ENCODE measurements at regions not wholly inside any gene's neighbourhood (a gene's known extent, or its start where the extent isn't known, plus 50 kb on each side); places are given as distances from the start of the nearest gene placed in this dataset.

GRCh38 chr12:98389593-98389992, 125.8 kb upstream of the TMPO start:
- H3K4me3 ChIP-seq (ENCODE audit: low read length) = no peak overlapping the region
- TF ChIP-seq CTCF (conservative IDR thresholded peaks at IDR 0.05; ENCODE audit: low read length) = no peak
- no peak for DNase-seq (ENCODE audit: low read depth)

GRCh38 chr12:98397323-98398105, 117.9 kb upstream of the TMPO start:
- TF ChIP-seq CTCF (conservative IDR thresholded peaks at IDR 0.05; ENCODE audit: low read length) = peak; percentile 91
- H3K4me3 ChIP-seq (ENCODE audit: low read length) = peak overlapping the region; percentile 53
- peak; percentile 67 for DNase-seq (ENCODE audit: low read depth)

GRCh38 chr12:98399532-98399931, 115.9 kb upstream of the TMPO start:
- no peak for TF ChIP-seq CTCF (conservative IDR thresholded peaks at IDR 0.05; ENCODE audit: low read length)
- H3K4me3 ChIP-seq (ENCODE audit: low read length) = no peak overlapping the region
- DNase-seq (ENCODE audit: low read depth) = peak; percentile 59

- H3K4me3 ChIP-seq (ENCODE audit: low read length) = no peak overlapping the region
- no peak for DNase-seq (ENCODE audit: low read depth)
- no peak for TF ChIP-seq CTCF (conservative IDR thresholded peaks at IDR 0.05; ENCODE audit: low read length)
Observed at GRCh38 chr12:98401427-98401826, 114.0 kb upstream of the TMPO start.

- no peak for DNase-seq (ENCODE audit: low read depth)
- no peak overlapping the region for H3K4me3 ChIP-seq (ENCODE audit: low read length)
- TF ChIP-seq CTCF (conservative IDR thresholded peaks at IDR 0.05; ENCODE audit: low read length) = no peak
Observed at GRCh38 chr12:98402091-98402490, 113.3 kb upstream of the TMPO start.

GRCh38 chr12:98402671-98403070, 112.7 kb upstream of the TMPO start:
- no peak overlapping the region for H3K4me3 ChIP-seq (ENCODE audit: low read length)
- TF ChIP-seq CTCF (conservative IDR thresholded peaks at IDR 0.05; ENCODE audit: low read length) = no peak
- no peak for DNase-seq (ENCODE audit: low read depth)

- H3K4me3 ChIP-seq (ENCODE audit: low read length) = no peak overlapping the region
- DNase-seq (ENCODE audit: low read depth) = no peak
- no peak for TF ChIP-seq CTCF (conservative IDR thresholded peaks at IDR 0.05; ENCODE audit: low read length)
Observed at GRCh38 chr12:98403385-98403784, 112.0 kb upstream of the TMPO start.

All from AG10803 (cell line).